ENCODE measurements at regions not wholly inside any gene's neighbourhood (a gene's known extent, or its start where the extent isn't known, plus 50 kb on each side); places are given as distances from the start of the nearest gene placed in this dataset.
"Not testable (repeated sequence)": the region's sequence is repeated elsewhere in the genome, so short reads cannot be mapped to it uniquely, and the experiment has no call there.

- intact Hi-C loops (cut with micrococcal nuclease); H3K27ac Mint-ChIP-seq: not testable (repeated sequence)
Observed at GRCh38 chr11:49328485-49329186, 120.2 kb upstream of the FOLH1 start.

GRCh38 chr11:49327766-49328165 lies 119.4 kb upstream of the FOLH1 start:
- H3K27me3 Mint-ChIP-seq; DNase-seq; ATAC-seq (ENCODE audit: low read depth); intact Hi-C loops (cut with micrococcal nuclease); H3K27ac Mint-ChIP-seq; POLR2A ChIA-PET; H3K4me1 Mint-ChIP-seq; CTCF ChIA-PET; H3K4me3 Mint-ChIP-seq; H3K9me3 Mint-ChIP-seq; H3K36me3 Mint-ChIP-seq (ENCODE audit: low read depth): not testable (repeated sequence)

More at GRCh38 chr11:49328485-49329186, 120.2 kb upstream of the FOLH1 start:
- H3K27me3 Mint-ChIP-seq; CTCF ChIA-PET; ATAC-seq (ENCODE audit: low read depth); H3K4me3 Mint-ChIP-seq; H3K4me1 Mint-ChIP-seq; H3K36me3 Mint-ChIP-seq (ENCODE audit: low read depth); H3K9me3 Mint-ChIP-seq; POLR2A ChIA-PET; DNase-seq: not testable (repeated sequence)

GRCh38 chr11:49326651-49327050 lies 118.2 kb upstream of the FOLH1 start:
- H3K36me3 Mint-ChIP-seq (ENCODE audit: low read depth); DNase-seq; H3K9me3 Mint-ChIP-seq; ATAC-seq (ENCODE audit: low read depth); H3K4me3 Mint-ChIP-seq; H3K4me1 Mint-ChIP-seq; H3K27me3 Mint-ChIP-seq; intact Hi-C loops (cut with micrococcal nuclease); CTCF ChIA-PET; H3K27ac Mint-ChIP-seq: not testable (repeated sequence)
- POLR2A ChIA-PET: interaction anchor here (0.6 kb wide), 1 partner anchor 1381 kb away, joined by 4 read pairs; no protein-coding TSS in a partner anchor

GRCh38 chr11:49316180-49316579 lies 107.8 kb upstream of the FOLH1 start:
- DNase-seq (no peak), ATAC-seq (ENCODE audit: low read depth) (no peak)
- ChIA-PET POLR2A (no interaction called here), CTCF (no interaction called here)
- no peaks in the 10 kb centered on the region for H3K4me1 Mint-ChIP-seq
- peaks cover 7% of the 10 kb centered on the region for H3K9me3 Mint-ChIP-seq
- H3K27ac Mint-ChIP-seq: no peak overlapping the region
- H3K4me3 Mint-ChIP-seq: no peak overlapping the region
- H3K36me3 Mint-ChIP-seq (ENCODE audit: low read depth): no peaks in the 10 kb centered on the region
- TF ChIP-seq CTCF (IDR thresholded peaks at IDR 0.05): no peak
- intact Hi-C loops (cut with micrococcal nuclease): no loop called here
- no peaks in the 10 kb centered on the region for H3K27me3 Mint-ChIP-seq

- no peak for ATAC-seq (ENCODE audit: low read depth)
- ChIA-PET CTCF (no interaction called here), POLR2A (no interaction called here)
- Mint-ChIP-seq H3K4me3 (no peak overlapping the region), H3K27me3 (no peaks in the 10 kb centered on the region), H3K9me3 (peaks cover 1% of the 10 kb centered on the region), H3K36me3 (ENCODE audit: low read depth) (no peaks in the 10 kb centered on the region), H3K27ac (no peak overlapping the region), H3K4me1 (no peaks in the 10 kb centered on the region)
- DNase-seq: no peak
- TF ChIP-seq CTCF (IDR thresholded peaks at IDR 0.05): no peak
- intact Hi-C loops (cut with micrococcal nuclease): no loop called here
Observed at GRCh38 chr11:49303080-49303479, 94.7 kb upstream of the FOLH1 start.

- CTCF ChIA-PET: no interaction called here
- no peaks in the 10 kb centered on the region for H3K36me3 Mint-ChIP-seq (ENCODE audit: low read depth)
Observed at GRCh38 chr11:49302360-49302759, 94.0 kb upstream of the FOLH1 start.

GRCh38 chr11:49298017-49298416 lies 89.6 kb upstream of the FOLH1 start:
- ATAC-seq (ENCODE audit: low read depth); intact Hi-C loops (cut with micrococcal nuclease); H3K27me3 Mint-ChIP-seq; H3K36me3 Mint-ChIP-seq (ENCODE audit: low read depth); H3K27ac Mint-ChIP-seq; POLR2A ChIA-PET; CTCF ChIA-PET; H3K4me3 Mint-ChIP-seq; H3K4me1 Mint-ChIP-seq; DNase-seq: not testable (repeated sequence)
- H3K9me3 Mint-ChIP-seq: peaks cover 10% of the 10 kb centered on the region

More at GRCh38 chr11:49302360-49302759, 94.0 kb upstream of the FOLH1 start:
- DNase-seq: no peak
- no peaks in the 10 kb centered on the region for H3K27me3 Mint-ChIP-seq
- no peak overlapping the region for H3K4me3 Mint-ChIP-seq
- H3K4me1 Mint-ChIP-seq: no peaks in the 10 kb centered on the region
- peaks cover 6% of the 10 kb centered on the region for H3K9me3 Mint-ChIP-seq
- POLR2A ChIA-PET: no interaction called here
- intact Hi-C loops (cut with micrococcal nuclease): no loop called here
- no peak for ATAC-seq (ENCODE audit: low read depth)
- TF ChIP-seq CTCF (IDR thresholded peaks at IDR 0.05): no peak
- H3K27ac Mint-ChIP-seq: no peak overlapping the region

GRCh38 chr11:49283911-49284310 lies 75.5 kb upstream of the FOLH1 start:
- POLR2A ChIA-PET; ATAC-seq (ENCODE audit: low read depth); H3K9me3 Mint-ChIP-seq; H3K27me3 Mint-ChIP-seq; H3K4me1 Mint-ChIP-seq; intact Hi-C loops (cut with micrococcal nuclease); H3K27ac Mint-ChIP-seq; H3K4me3 Mint-ChIP-seq; DNase-seq; H3K36me3 Mint-ChIP-seq (ENCODE audit: low read depth); CTCF ChIA-PET: not testable (repeated sequence)

- H3K27me3 Mint-ChIP-seq; CTCF ChIA-PET; intact Hi-C loops (cut with micrococcal nuclease); H3K27ac Mint-ChIP-seq; H3K4me1 Mint-ChIP-seq; POLR2A ChIA-PET; ATAC-seq (ENCODE audit: low read depth); H3K9me3 Mint-ChIP-seq; H3K36me3 Mint-ChIP-seq (ENCODE audit: low read depth); H3K4me3 Mint-ChIP-seq; DNase-seq: not testable (repeated sequence)
Observed at GRCh38 chr11:49283282-49283681, 74.9 kb upstream of the FOLH1 start.

GRCh38 chr11:49282125-49282524 lies 73.7 kb upstream of the FOLH1 start:
- intact Hi-C loops (cut with micrococcal nuclease); ATAC-seq (ENCODE audit: low read depth): not testable (repeated sequence)

More at GRCh38 chr11:49282125-49282524, 73.7 kb upstream of the FOLH1 start:
- H3K9me3 Mint-ChIP-seq; POLR2A ChIA-PET; H3K27me3 Mint-ChIP-seq; DNase-seq; CTCF ChIA-PET; H3K4me3 Mint-ChIP-seq; H3K36me3 Mint-ChIP-seq (ENCODE audit: low read depth); H3K27ac Mint-ChIP-seq; H3K4me1 Mint-ChIP-seq: not testable (repeated sequence)

Measured in activated B cell treated with CpG ODN at 0.5 μM for 24 hours (primary cell).